Adrenal gland (tissue), 5 donors: ENCODE measurements at regions not wholly inside any gene's neighbourhood (a gene's known extent, or its start where the extent isn't known, plus 50 kb on each side); places are given as distances from the start of the nearest gene placed in this dataset.

ENCODE experiments used
- CTCF ChIP-seq, 6 experiments: fragments of 450-650 bp in 4 of 6; fragments of 200-600 bp in 2 of 6; sonication (generic) in 1 of 6; IDR thresholded peaks; 1 replicate in 5 of 6; 2 replicates in 1 of 6; pipeline versions ENCODE4 v1.5.1 to v1.8.0; 2016 to 2021; ENCODE audit warnings: antibody characterized with exemption in 6 of 6, mild to moderate bottlenecking in 2 of 6, moderate library complexity in 1 of 6
- POLR2A ChIP-seq, 2 donors: fragments of 450-650 bp; IDR thresholded peaks; one replicate each; pipeline ENCODE4 v1.6.1; 2017; ENCODE audit warnings: antibody characterized with exemption in 2 of 2, mild to moderate bottlenecking in 2 of 2, moderate library complexity in 1 of 2
- donor health status: DM: no; HTN: no; CAD: no.

GRCh38 chr4:176549161-176549865 lies 229.5 kb downstream of the SPCS3 start:
- TF ChIP-seq CTCF (IDR thresholded peaks at IDR 0.05) (no peak), POLR2A (IDR thresholded peaks at IDR 0.05) (no peak)
